SK-N-SH treated with all-trans-retinoic acid at 6 μM for 48 hours (cell line): ENCODE measurements at regions not wholly inside any gene's neighbourhood (a gene's known extent, or its start where the extent isn't known, plus 50 kb on each side); places are given as distances from the start of the nearest gene placed in this dataset.

ENCODE experiments used
- ATAC-seq: fragments of 200-7000 bp; cut with Tn5 transposase; 3 replicates; pipeline ENCODE4 v1.9.1; 2020; ENCODE audit warnings: mild to moderate bottlenecking, moderate library complexity
- ARNTL ChIP-seq: fragments of 450-650 bp; formaldehyde crosslinking; IDR thresholded peaks from 2 replicates; pipeline ENCODE4 v1.5.0; 2020; ENCODE audit warnings: low read depth, mild to moderate bottlenecking, moderate library complexity, borderline replicate concordance
- CSDC2 ChIP-seq: fragments of 250-450 bp; sonication (Bioruptor Pico); IDR thresholded peaks from 2 replicates; pipeline ENCODE4 v1.5.0; 2020; ENCODE audit warnings: mild to moderate bottlenecking, moderate library complexity
- CSRNP3 ChIP-seq: fragments of 250-450 bp; sonication (Bioruptor Pico); IDR thresholded peaks from 2 replicates; pipeline ENCODE4 v1.5.1; 2021; ENCODE audit warnings: mild to moderate bottlenecking, moderate library complexity
- ESRRG ChIP-seq: fragments of 250-450 bp; sonication (Bioruptor Pico); IDR thresholded peaks from 2 replicates; pipeline ENCODE4 v1.6.1; 2021; ENCODE audit warnings: mild to moderate bottlenecking
- GLIS3 ChIP-seq: fragments of 250-450 bp; sonication (Bioruptor Pico); IDR thresholded peaks from 2 replicates; pipeline ENCODE4 v1.5.0; 2020; ENCODE audit warnings: mild to moderate bottlenecking, moderate library complexity
- ISL1 ChIP-seq: fragments of 250-450 bp; sonication (Bioruptor Pico); IDR thresholded peaks from 2 replicates; pipeline ENCODE4 v2.1.2; 2022; ENCODE audit warnings: mild to moderate bottlenecking, moderate library complexity
- OSR1 ChIP-seq: fragments of 250-450 bp; sonication (Bioruptor Pico); IDR thresholded peaks from 2 replicates; pipeline ENCODE4 v1.8.0; 2022; ENCODE audit warnings: moderate library complexity, mild to moderate bottlenecking, inconsistent platforms
- PATZ1 ChIP-seq: fragments of 250-450 bp; sonication (Bioruptor Pico); IDR thresholded peaks from 2 replicates; pipeline ENCODE4 v1.8.0; 2020; ENCODE audit warnings: mild to moderate bottlenecking, moderate library complexity, borderline replicate concordance
- PPARA ChIP-seq: fragments of 250-450 bp; sonication (Bioruptor Pico); IDR thresholded peaks from 2 replicates; pipeline ENCODE4 v1.5.0; 2020; ENCODE audit warnings: mild to moderate bottlenecking, borderline replicate concordance
- RARB ChIP-seq: fragments of 250-450 bp; sonication (Bioruptor Pico); IDR thresholded peaks from 2 replicates; pipeline ENCODE4 v1.8.0; 2021; ENCODE audit warnings: mild to moderate bottlenecking, moderate library complexity
- SNAI2 ChIP-seq: fragments of 250-450 bp; sonication (Bioruptor Pico); IDR thresholded peaks from 2 replicates; pipeline ENCODE4 v1.5.0; 2020; ENCODE audit warnings: mild to moderate bottlenecking, moderate library complexity
- TCF4 ChIP-seq: fragments of 250-450 bp; sonication (Bioruptor Pico); IDR thresholded peaks from 2 replicates; pipeline ENCODE4 v1.8.0; 2021; ENCODE audit warnings: mild to moderate bottlenecking, moderate library complexity, borderline replicate concordance
- ZC3H10 ChIP-seq: fragments of 250-450 bp; sonication (Bioruptor Pico); IDR thresholded peaks from 2 replicates; pipeline ENCODE4 v1.5.1; 2021; ENCODE audit warnings: mild to moderate bottlenecking, moderate library complexity
- ZFP3 ChIP-seq: fragments of 250-450 bp; sonication (Bioruptor Pico); IDR thresholded peaks from 2 replicates; pipeline ENCODE4 v1.5.0; 2020; ENCODE audit warnings: mild to moderate bottlenecking, moderate library complexity
- ZNF565 ChIP-seq: fragments of 450-650 bp; formaldehyde crosslinking; conservative IDR thresholded peaks from 2 replicates; pipeline ENCODE4 v1.5.0; 2020; ENCODE audit warnings: low read depth, mild to moderate bottlenecking, moderate library complexity
- ZNF70 ChIP-seq: fragments of 450-650 bp; formaldehyde crosslinking; IDR thresholded peaks from 2 replicates; pipeline ENCODE4 v1.5.0; 2020; ENCODE audit warnings: mild to moderate bottlenecking, moderate library complexity
- ZNF8 ChIP-seq: fragments of 450-650 bp; formaldehyde crosslinking; IDR thresholded peaks from 2 replicates; pipeline ENCODE4 v1.5.0; 2020; ENCODE audit warnings: mild to moderate bottlenecking, moderate library complexity
- TF ChIP-seq, protein P1 (sequence below): fragments of 250-450 bp; sonication (Bioruptor Pico); IDR thresholded peaks from 2 replicates; pipeline ENCODE4 v1.8.0; 2021; ENCODE audit warnings: low read depth, mild to moderate bottlenecking, moderate library complexity, borderline replicate concordance
- TF ChIP-seq, protein P2 (sequence below): fragments of 250-450 bp; sonication (Bioruptor Pico); IDR thresholded peaks from 2 replicates; pipeline ENCODE4 v1.5.1; 2020; ENCODE audit warnings: low read depth, mild to moderate bottlenecking, moderate library complexity

DNA sequence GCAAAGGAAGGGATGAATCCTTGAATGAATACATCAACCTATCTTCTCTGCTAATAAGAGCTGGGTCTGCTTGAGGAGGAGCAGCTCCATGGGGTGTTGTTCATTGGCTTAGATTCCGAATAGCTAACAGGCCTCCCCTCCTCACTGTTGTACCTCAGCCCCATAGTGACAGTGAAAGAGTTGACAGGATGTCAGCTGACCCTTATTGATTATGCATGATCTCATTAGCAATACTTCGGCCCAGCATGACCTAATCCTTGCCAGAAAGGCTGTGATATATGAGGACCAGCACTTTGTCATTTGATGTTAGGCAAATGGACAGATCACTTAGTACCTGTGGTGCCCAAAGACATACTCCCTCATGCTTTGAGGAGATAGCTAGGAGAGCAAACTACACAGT lies 1333.7 kb upstream of the CELF4 start:
- no peak for ATAC-seq
- TF ChIP-seq, protein P1, sequence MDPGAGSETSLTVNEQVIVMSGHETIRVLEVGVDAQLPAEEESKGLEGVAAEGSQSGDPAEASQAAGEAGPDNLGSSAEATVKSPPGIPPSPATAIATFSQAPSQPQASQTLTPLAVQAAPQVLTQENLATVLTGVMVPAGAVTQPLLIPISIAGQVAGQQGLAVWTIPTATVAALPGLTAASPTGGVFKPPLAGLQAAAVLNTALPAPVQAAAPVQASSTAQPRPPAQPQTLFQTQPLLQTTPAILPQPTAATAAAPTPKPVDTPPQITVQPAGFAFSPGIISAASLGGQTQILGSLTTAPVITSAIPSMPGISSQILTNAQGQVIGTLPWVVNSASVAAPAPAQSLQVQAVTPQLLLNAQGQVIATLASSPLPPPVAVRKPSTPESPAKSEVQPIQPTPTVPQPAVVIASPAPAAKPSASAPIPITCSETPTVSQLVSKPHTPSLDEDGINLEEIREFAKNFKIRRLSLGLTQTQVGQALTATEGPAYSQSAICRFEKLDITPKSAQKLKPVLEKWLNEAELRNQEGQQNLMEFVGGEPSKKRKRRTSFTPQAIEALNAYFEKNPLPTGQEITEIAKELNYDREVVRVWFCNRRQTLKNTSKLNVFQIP (CRISPR knock-in tag): no peak
- TF ChIP-seq PPARA (CRISPR knock-in tag): no peak

DNA sequence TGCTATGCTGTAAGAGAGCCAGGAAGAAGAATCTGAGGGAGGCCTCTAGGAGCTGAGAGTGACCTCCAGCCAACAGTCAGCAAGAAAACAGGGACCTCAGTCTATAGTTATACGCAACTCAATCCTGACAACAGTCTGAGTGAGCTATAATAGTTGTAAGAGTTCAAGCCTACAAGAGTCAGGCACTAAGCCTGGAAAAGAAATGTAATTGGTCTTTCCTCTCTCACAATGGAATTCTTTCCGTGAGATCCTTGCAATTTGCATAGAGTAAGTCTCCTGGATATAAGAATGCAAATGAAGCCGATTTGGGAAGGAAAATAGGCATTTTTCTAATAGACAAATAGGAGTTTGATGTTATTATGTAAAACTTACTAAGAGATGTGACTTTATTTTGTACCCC lies 1332.6 kb upstream of the CELF4 start:
- TF ChIP-seq OSR1: no peak
- TF ChIP-seq CSRNP3 (CRISPR knock-in tag): no peak
- no peak for TF ChIP-seq PPARA (CRISPR knock-in tag)
- TF ChIP-seq GLIS3: no peak
- TF ChIP-seq ZFP3 (CRISPR knock-in tag): no peak
- no peak for TF ChIP-seq PATZ1 (CRISPR knock-in tag)
- TF ChIP-seq, protein P1 (CRISPR knock-in tag): no peak
- TF ChIP-seq, protein P2, sequence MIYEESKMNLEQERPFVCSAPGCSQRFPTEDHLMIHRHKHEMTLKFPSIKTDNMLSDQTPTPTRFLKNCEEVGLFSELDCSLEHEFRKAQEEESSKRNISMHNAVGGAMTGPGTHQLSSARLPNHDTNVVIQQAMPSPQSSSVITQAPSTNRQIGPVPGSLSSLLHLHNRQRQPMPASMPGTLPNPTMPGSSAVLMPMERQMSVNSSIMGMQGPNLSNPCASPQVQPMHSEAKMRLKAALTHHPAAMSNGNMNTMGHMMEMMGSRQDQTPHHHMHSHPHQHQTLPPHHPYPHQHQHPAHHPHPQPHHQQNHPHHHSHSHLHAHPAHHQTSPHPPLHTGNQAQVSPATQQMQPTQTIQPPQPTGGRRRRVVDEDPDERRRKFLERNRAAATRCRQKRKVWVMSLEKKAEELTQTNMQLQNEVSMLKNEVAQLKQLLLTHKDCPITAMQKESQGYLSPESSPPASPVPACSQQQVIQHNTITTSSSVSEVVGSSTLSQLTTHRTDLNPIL (CRISPR knock-in tag): no peak
- TF ChIP-seq CSDC2: no peak
- no peak for TF ChIP-seq ZNF565 (CRISPR knock-in tag)
- no peak for ATAC-seq

DNA sequence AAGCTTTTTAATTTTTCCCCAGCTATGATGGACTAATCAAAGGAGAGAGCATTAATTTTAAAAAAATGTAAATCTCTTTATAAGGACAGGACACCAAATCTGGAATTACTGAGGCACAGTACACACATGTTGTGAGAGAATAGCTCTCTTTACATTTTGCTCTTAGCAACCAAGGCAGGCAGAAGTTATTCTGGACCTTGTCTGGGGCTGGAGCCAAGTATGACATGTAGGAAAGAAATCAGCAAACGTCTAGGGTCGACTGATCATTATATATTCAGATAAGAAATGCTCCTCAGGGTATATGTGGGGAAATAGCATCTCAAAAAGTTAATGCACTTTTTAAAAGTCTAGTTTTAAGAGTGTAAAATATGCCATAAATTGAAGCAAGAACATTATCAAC lies 1330.0 kb upstream of the CELF4 start:
- no peak for ATAC-seq
- TF ChIP-seq PPARA (CRISPR knock-in tag) (no peak), CSRNP3 (CRISPR knock-in tag) (no peak), ZNF70 (CRISPR knock-in tag) (no peak), ZFP3 (CRISPR knock-in tag) (no peak), TCF4 (CRISPR knock-in tag) (no peak)

GRCh38 chr18:38887671-38888020 lies 1322.0 kb upstream of the CELF4 start:
- TF ChIP-seq CSDC2: no peak
- TF ChIP-seq, protein P1 (CRISPR knock-in tag): no peak
- no peak for TF ChIP-seq OSR1
- no peak for TF ChIP-seq TCF4 (CRISPR knock-in tag)
- TF ChIP-seq ZC3H10 (CRISPR knock-in tag): no peak
- TF ChIP-seq ESRRG: no peak
- no peak for TF ChIP-seq SNAI2 (CRISPR knock-in tag)
- no peak for TF ChIP-seq ZNF70 (CRISPR knock-in tag)
- no peak for TF ChIP-seq ARNTL (CRISPR knock-in tag)
- TF ChIP-seq ISL1 (CRISPR knock-in tag): no peak
- no peak for TF ChIP-seq PPARA (CRISPR knock-in tag)
- no peak for TF ChIP-seq RARB (CRISPR knock-in tag)
- TF ChIP-seq ZFP3 (CRISPR knock-in tag): no peak
- TF ChIP-seq PATZ1 (CRISPR knock-in tag): no peak
- TF ChIP-seq, protein P2 (CRISPR knock-in tag): no peak
- TF ChIP-seq ZNF8 (CRISPR knock-in tag): no peak
- TF ChIP-seq, all 23 proteins: peak for 0
- no peak for ATAC-seq
